Ascending aorta (tissue), 2 donors: ENCODE measurements at regions not wholly inside any gene's neighbourhood (a gene's known extent, or its start where the extent isn't known, plus 50 kb on each side); places are given as distances from the start of the nearest gene placed in this dataset.

Source experiments
- DNase-seq, 2 donors: peaks; one replicate each; pipeline ENCODE4 v3.0.0-alpha.2; 2019; ENCODE audit warnings: low spot score in 2 of 2
- H3K27ac ChIP-seq, 2 donors: fragments of 200-600 bp; sonication (generic); one replicate each; pipeline ENCODE4 v1.5.1; 2016 to 2017; ENCODE audit warnings: mild to moderate bottlenecking in 1 of 2
- H3K27me3 ChIP-seq: fragments of 200-600 bp; sonication (generic); one replicate; pipeline ENCODE4 v1.5.1; 2017
- H3K36me3 ChIP-seq, 2 donors: fragments of 200-600 bp; sonication (generic); one replicate each; pipeline ENCODE4 v1.5.1; 2016
- H3K4me1 ChIP-seq, 2 donors: fragments of 200-600 bp; sonication (generic); one replicate each; pipeline ENCODE4 v1.5.1; 2016 to 2017; ENCODE audit warnings: mild to moderate bottlenecking in 1 of 2
- H3K4me3 ChIP-seq, 2 donors: fragments of 200-600 bp; sonication (generic); one replicate each; pipeline ENCODE4 v1.5.1; 2016 to 2017; ENCODE audit warnings: mild to moderate bottlenecking in 1 of 2
- H3K9me3 ChIP-seq, 2 donors: fragments of 200-600 bp; sonication (generic); one replicate each; pipeline ENCODE4 v1.5.1; 2016
- CTCF ChIP-seq, 3 experiments: fragments of 200-600 bp in 2 of 3; fragments of 450-650 bp in 1 of 3; sonication (generic) in 2 of 3; IDR thresholded peaks; one replicate each; pipeline ENCODE4 v1.5.1; 2016 to 2019; ENCODE audit warnings: antibody characterized with exemption in 3 of 3, mild to moderate bottlenecking in 1 of 3, moderate library complexity in 1 of 3
- intact Hi-C: fragments of 100-400 bp; cut with DNase I; formaldehyde crosslinking; loops from one replicate; pipeline ENCODE4 v1.15.1; 2023

- Histone ChIP-seq H3K27ac (no peak overlapping the region), H3K36me3 (no peaks in the 10 kb centered on the region), H3K27me3 (no peaks in the 10 kb centered on the region), H3K4me3 (no peak overlapping the region), H3K9me3 (no peaks in the 10 kb centered on the region), H3K4me1 (no peaks in the 10 kb centered on the region)
- no peak for TF ChIP-seq CTCF (IDR thresholded peaks at IDR 0.05)
- intact Hi-C loops = no loop called here
- DNase-seq = no peak
These were observed 309.2 kb downstream of the LIG4 start for GRCh38 chr13:107906131-107906530.

- Histone ChIP-seq H3K9me3 (no peaks in the 10 kb centered on the region), H3K4me1 (no peaks in the 10 kb centered on the region), H3K27me3 (no peaks in the 10 kb centered on the region), H3K36me3 (no peaks in the 10 kb centered on the region), H3K4me3 (no peak overlapping the region), H3K27ac (no peak overlapping the region)
- intact Hi-C loops = no loop called here
- no peak for TF ChIP-seq CTCF (IDR thresholded peaks at IDR 0.05)
- DNase-seq = no peak
These were observed 313.3 kb downstream of the LIG4 start for GRCh38 chr13:107901996-107902562.

- no peaks in the 10 kb centered on the region for H3K36me3 ChIP-seq
- intact Hi-C loops = no loop called here
- no peaks in the 10 kb centered on the region for H3K9me3 ChIP-seq
- no peak overlapping the region for H3K4me3 ChIP-seq
- H3K27me3 ChIP-seq = no peaks in the 10 kb centered on the region
- no peaks in the 10 kb centered on the region for H3K4me1 ChIP-seq
- no peak for DNase-seq
- H3K27ac ChIP-seq = no peak overlapping the region
- TF ChIP-seq CTCF (IDR thresholded peaks at IDR 0.05) = no peak
These were observed 314.1 kb downstream of the LIG4 start for GRCh38 chr13:107901230-107901629.

GRCh38 chr13:107900775-107901174 lies 314.6 kb downstream of the LIG4 start:
- intact Hi-C loops = no loop called here
- no peak for DNase-seq
- no peaks in the 10 kb centered on the region for H3K27me3 ChIP-seq
- H3K36me3 ChIP-seq = no peaks in the 10 kb centered on the region
- no peaks in the 10 kb centered on the region for H3K4me1 ChIP-seq
- no peaks in the 10 kb centered on the region for H3K9me3 ChIP-seq
- H3K27ac ChIP-seq = no peak overlapping the region
- no peak overlapping the region for H3K4me3 ChIP-seq
- TF ChIP-seq CTCF (IDR thresholded peaks at IDR 0.05) = no peak

GRCh38 chr13:107886118-107886517 lies 329.2 kb downstream of the LIG4 start:
- H3K27ac ChIP-seq = no peak overlapping the region
- no peak for TF ChIP-seq CTCF (IDR thresholded peaks at IDR 0.05)
- no peak overlapping the region for H3K4me3 ChIP-seq
- H3K36me3 ChIP-seq = no peaks in the 10 kb centered on the region
- no peaks in the 10 kb centered on the region for H3K9me3 ChIP-seq
- H3K4me1 ChIP-seq = no peaks in the 10 kb centered on the region
- intact Hi-C loops = no loop called here
- no peak for DNase-seq
- H3K27me3 ChIP-seq = no peaks in the 10 kb centered on the region

GRCh38 chr13:107884564-107884963 lies 330.8 kb downstream of the LIG4 start:
- Histone ChIP-seq H3K36me3 (no peaks in the 10 kb centered on the region), H3K4me1 (no peaks in the 10 kb centered on the region), H3K9me3 (no peaks in the 10 kb centered on the region), H3K4me3 (no peak overlapping the region), H3K27ac (no peak overlapping the region), H3K27me3 (no peaks in the 10 kb centered on the region)
- no peak for DNase-seq
- no peak for TF ChIP-seq CTCF (IDR thresholded peaks at IDR 0.05)
- intact Hi-C loops = no loop called here
